K562 (cell line): ENCODE measurements at regions not wholly inside any gene's neighbourhood (a gene's known extent, or its start where the extent isn't known, plus 50 kb on each side); places are given as distances from the start of the nearest gene placed in this dataset.
A peak's percentile ranks its signal among the peaks of the same experiment; 100 is the strongest.
"Not testable (repeated sequence)": the region's sequence is repeated elsewhere in the genome, so short reads cannot be mapped to it uniquely, and the experiment has no call there.

ENCODE experiments used
- ATAC-seq: fragments of 200-7000 bp; cut with Tn5 transposase; 3 replicates; pipeline ENCODE4 v1.9.1; 2020; ENCODE audit warnings: moderate library complexity
- BruUV-seq: library from RNA; stranded (reverse); fragments of 400-500 nt; replicated peaks from 2 replicates; lab custom pipeline; 2021; lab: Mats Ljungman, UMichigan
- CTCF ChIA-PET: fragments of 300-600 bp; formaldehyde crosslinking; extraction: SDS; loops from one replicate; lab custom pipeline; 2021; ENCODE audit warnings: low intra/inter-chr PET ratio; lab: Yijun Ruan, JAX
- POLR2A ChIA-PET: fragments of 300-600, 350-650 bp; sonication (Branson Sonifier 250); formaldehyde crosslinking; extraction: SDS; loops from one replicate; lab custom pipeline; 2021; ENCODE audit warnings: antibody characterized with exemption, inconsistent platforms; lab: Yijun Ruan, JAX
- DNase-seq, 4 experiments: peaks; one replicate each; pipeline versions ENCODE4 v3.0.0 to v3.0.0-alpha.2; 2011 to 2018; ENCODE audit warnings: low spot score in 3 of 4, mixed read lengths in 3 of 4; ENCODE audit errors: extremely low read depth in 1 of 4
- FAIRE-seq: peaks from 2 replicates; lab custom pipeline; 2011; peaks lifted over from hg19 to GRCh38; lab: Jason Lieb, UNC
- H2AFZ ChIP-seq: 2 replicates; pipeline ENCODE4 v1.6.0; 2011; ENCODE audit warnings: low read depth, low read length, control low read depth, inconsistent platforms
- H3K27ac ChIP-seq: fragments of 200-600 bp; 3 replicates; pipeline ENCODE4 v1.8.0; 2011; ENCODE audit warnings: low read depth, mild to moderate bottlenecking, control low read depth, inconsistent platforms, low read length, moderate library complexity, mixed read lengths; ENCODE audit errors: extremely low read depth
- H3K27me3 ChIP-seq, 2 experiments: fragments of 300-600 bp in 1 of 2; 2 replicates in 1 of 2; 3 replicates in 1 of 2; pipeline versions ENCODE4 v1.6.0 to v1.8.0; 2011; ENCODE audit warnings: inconsistent platforms in 2 of 2, low read length in 2 of 2, mild to moderate bottlenecking in 1 of 2, mixed read lengths in 1 of 2, moderate library complexity in 1 of 2; ENCODE audit not compliant: control insufficient read depth in 2 of 2, insufficient read depth in 2 of 2
- H3K36me3 ChIP-seq: fragments of 300-600 bp; 3 replicates; pipeline ENCODE4 v1.8.0; 2011; ENCODE audit warnings: mild to moderate bottlenecking, low read length, inconsistent platforms; ENCODE audit not compliant: control insufficient read depth, insufficient read depth
- H3K4me1 ChIP-seq, 2 experiments: fragments of 200-600 bp in 1 of 2; replicated peaks in 1 of 2; 2 replicates in 1 of 2; 3 replicates in 1 of 2; pipeline versions ENCODE4 v1.5.1 to v1.8.0; 2011; ENCODE audit warnings: inconsistent platforms in 2 of 2, low read length in 2 of 2, mild to moderate bottlenecking in 1 of 2, mixed read lengths in 1 of 2, moderate library complexity in 1 of 2; ENCODE audit not compliant: control insufficient read depth in 2 of 2, insufficient read depth in 2 of 2
- H3K4me2 ChIP-seq: 2 replicates; pipeline ENCODE4 v1.6.1; 2011; ENCODE audit warnings: low read length, control low read depth, inconsistent platforms, mixed read lengths; ENCODE audit not compliant: insufficient read depth
- H3K4me3 ChIP-seq: fragments of 200-600 bp; sonication (generic), shearing (Covaris generic); 2 replicates; pipeline ENCODE4 v1.5.1; 2016; ENCODE audit warnings: control low read depth, inconsistent platforms
- H3K79me2 ChIP-seq: fragments of 200-600 bp; 3 replicates; pipeline ENCODE4 v1.8.0; 2011; ENCODE audit warnings: low read length, inconsistent platforms; ENCODE audit not compliant: control insufficient read depth, insufficient read depth
- H3K9ac ChIP-seq, 2 experiments: 2 replicates each; pipeline versions ENCODE4 v1.6.0 to v1.6.1; 2011; ENCODE audit warnings: low read depth in 2 of 2, low read length in 2 of 2, control low read depth in 1 of 2, inconsistent platforms in 1 of 2, mild to moderate bottlenecking in 1 of 2, mixed read lengths in 1 of 2; ENCODE audit not compliant: insufficient read depth in 1 of 2
- H3K9me1 ChIP-seq: one replicate; pipeline ENCODE4 v1.6.0; 2011; ENCODE audit warnings: inconsistent platforms, mild to moderate bottlenecking, low read length, moderate library complexity; ENCODE audit not compliant: control insufficient read depth, insufficient read depth
- H3K9me3 ChIP-seq: replicated peaks from 2 replicates; pipeline ENCODE4 v1.5.1; 2011; ENCODE audit warnings: low read depth, low read length, inconsistent platforms; ENCODE audit not compliant: control insufficient read depth, insufficient read depth
- H4K20me1 ChIP-seq: replicated peaks from 2 replicates; pipeline ENCODE4 v1.6.1; 2011; ENCODE audit warnings: low read length, inconsistent platforms, mixed read lengths; ENCODE audit not compliant: control insufficient read depth, insufficient read depth
- DACH1 ChIP-seq: fragments of 450-650 bp; IDR thresholded peaks from 2 replicates; pipeline ENCODE4 v1.6.1; 2018; ENCODE audit not compliant: partially characterized antibody
- E4F1 ChIP-seq: fragments of 250-450 bp; sonication (Bioruptor Pico); IDR thresholded peaks from 2 replicates; pipeline ENCODE4 v1.5.0; 2021; ENCODE audit warnings: mild to moderate bottlenecking, borderline replicate concordance
- EGR1 ChIP-seq: fragments of 450-650 bp; conservative IDR thresholded peaks from 2 replicates; pipeline ENCODE4 v1.6.1; 2017; ENCODE audit warnings: mild to moderate bottlenecking
- ELF2 ChIP-seq: fragments of 250-450 bp; sonication (Bioruptor Pico); IDR thresholded peaks from 2 replicates; pipeline ENCODE4 v1.5.0; 2021; ENCODE audit warnings: mild to moderate bottlenecking
- HMBOX1 ChIP-seq: sonication (generic); IDR thresholded peaks from 2 replicates; pipeline ENCODE4 v1.6.1; 2016
- NBN ChIP-seq: fragments of 450-650 bp; IDR thresholded peaks from 2 replicates; pipeline ENCODE4 v1.6.1; 2016; ENCODE audit warnings: low read depth, mild to moderate bottlenecking
- PHF8 ChIP-seq: fragments of 200-600 bp; sonication (generic); IDR thresholded peaks from 2 replicates; pipeline ENCODE4 v1.6.1; 2012; ENCODE audit warnings: mixed run types, mild to moderate bottlenecking, inconsistent platforms, low read length, moderate library complexity, borderline replicate concordance
- SIN3B ChIP-seq: fragments of 450-650 bp; IDR thresholded peaks from 2 replicates; pipeline ENCODE4 v1.6.1; 2017; ENCODE audit warnings: low read depth, mild to moderate bottlenecking, moderate library complexity
- SRSF3 ChIP-seq: fragments of 200-400 bp; formaldehyde crosslinking; IDR thresholded peaks from 2 replicates; pipeline ENCODE4 v1.6.1; 2016; ENCODE audit warnings: mild to moderate bottlenecking, low read length, moderate library complexity; ENCODE audit not compliant: insufficient read depth
- TFAM ChIP-seq: fragments of 250-450 bp; sonication (Bioruptor Pico); conservative IDR thresholded peaks from 2 replicates; pipeline ENCODE4 v1.5.0; 2021; ENCODE audit warnings: mild to moderate bottlenecking, moderate library complexity
- ZNF212 ChIP-seq: fragments of 450-650 bp; formaldehyde crosslinking; IDR thresholded peaks from 2 replicates; pipeline ENCODE4 v1.4.0; 2020; ENCODE audit warnings: mild to moderate bottlenecking
- ZNF707 ChIP-seq: fragments of 250-450 bp; sonication (Bioruptor Pico); conservative IDR thresholded peaks from 2 replicates; pipeline ENCODE4 v1.8.0; 2022; ENCODE audit warnings: inconsistent platforms, mild to moderate bottlenecking, moderate library complexity
- WGBS: fragments of 100-300 bp; shearing (Covaris generic); methylation state at CpG from one replicate; pipeline ENCODE4 v1.1.6; 2016; ENCODE audit warnings: low coverage, mixed read lengths; ENCODE audit not compliant: insufficient coverage; ENCODE audit errors: missing lambda C conversion rate; 5-methylcytosine and 5-hydroxymethylcytosine counted together
- in situ Hi-C: fragments of 300-500 bp; cut with MboI; formaldehyde crosslinking; loops from 4 replicates; pipeline ENCODE4 v1.15.0; 2018; ENCODE audit warnings: inconsistent platforms, mixed read lengths
- intact Hi-C: fragments of 100-400 bp; cut with micrococcal nuclease; formaldehyde crosslinking; loops from 2 replicates; pipeline ENCODE4 v1.14.2; 2022

- H3K27me3 ChIP-seq: no peaks in the 10 kb centered on the region
- ChIA-PET CTCF (no interaction called here), POLR2A (interaction anchor here (1.9 kb wide), 1 partner anchor 15 kb away, joined by 4 read pairs; no protein-coding TSS in a partner anchor)
- no peaks in the 10 kb centered on the region; a peak in 1 of 5 replicates for H3K4me1 ChIP-seq
- H3K79me2 ChIP-seq: no peaks in the 10 kb centered on the region
- no peak overlapping the region for H3K27ac ChIP-seq
- H3K36me3 ChIP-seq: no peaks in the 10 kb centered on the region
- in situ Hi-C loops: no loop called here
- H3K4me2 ChIP-seq: no peak overlapping the region
- no peak overlapping the region for H3K9ac ChIP-seq
- H3K9me1 ChIP-seq: no peaks in the 10 kb centered on the region
- no peak overlapping the region for H3K4me3 ChIP-seq
- no peak for DNase-seq
- intact Hi-C loops: no loop called here
- no peak for FAIRE-seq
- no peak for ATAC-seq
- H2AFZ ChIP-seq: peak overlapping the region; percentile 59; the same call in 1 of the 2 replicates
- no peaks in the 10 kb centered on the region for H3K9me3 ChIP-seq
- WGBS: 32% methylated on average over 2 of the region's 2 CpGs
- no peaks in the 10 kb centered on the region for H4K20me1 ChIP-seq
- no TSS peak for BruUV-seq
- TF ChIP-seq EGR1 (no peak), E4F1 (no peak), ZNF707 (no peak), DACH1 (no peak), HMBOX1 (no peak), SRSF3 (no peak), PHF8 (no peak), ZNF212 (no peak), NBN (no peak), TFAM (no peak), SIN3B (no peak), ELF2 (no peak)
Measured at GRCh38 chr17:64723781-64724180, 61.7 kb upstream of the SMURF2 start.

GRCh38 chr17:64721556-64721955 is 59.4 kb upstream of the SMURF2 start:
- H3K27me3 ChIP-seq, H3K79me2 ChIP-seq, H3K4me3 ChIP-seq, H4K20me1 ChIP-seq, H3K9ac ChIP-seq, CTCF ChIA-PET, H3K4me2 ChIP-seq, BruUV-seq, H3K27ac ChIP-seq, intact Hi-C loops, H3K36me3 ChIP-seq, H2AFZ ChIP-seq, H3K4me1 ChIP-seq, H3K9me3 ChIP-seq, H3K9me1 ChIP-seq, in situ Hi-C loops, ATAC-seq, DNase-seq, POLR2A ChIA-PET: not testable (repeated sequence)
- WGBS: 77% methylated on average over 1 of the region's 1 CpG
- FAIRE-seq: peak; percentile 62
